Astrocyte (in vitro differentiated cells and primary cell): ENCODE measurements at regions not wholly inside any gene's neighbourhood (a gene's known extent, or its start where the extent isn't known, plus 50 kb on each side); places are given as distances from the start of the nearest gene placed in this dataset.

ENCODE experiments used
- DNase-seq: peaks from one replicate; pipeline ENCODE4 v3.0.0-alpha.2; 2010; ENCODE audit warnings: low read depth
- FAIRE-seq: peaks from 2 replicates; lab custom pipeline; 2011; peaks lifted over from hg19 to GRCh38; lab: Jason Lieb, UNC
- H2AFZ ChIP-seq: 2 replicates; pipeline ENCODE4 v1.6.0; 2012; ENCODE audit warnings: low read depth, low read length, inconsistent platforms
- H3K27ac ChIP-seq: 2 replicates; pipeline ENCODE4 v1.5.1; 2011; ENCODE audit warnings: low read depth, low read length, inconsistent platforms
- H3K27me3 ChIP-seq: 2 replicates; pipeline ENCODE4 v1.6.0; 2011; ENCODE audit warnings: low read length, inconsistent platforms; ENCODE audit not compliant: insufficient read depth
- H3K36me3 ChIP-seq: 2 replicates; pipeline ENCODE4 v1.5.1; 2011; ENCODE audit warnings: low read length, inconsistent platforms; ENCODE audit not compliant: insufficient read depth
- H3K4me1 ChIP-seq: 2 replicates; pipeline ENCODE4 v1.5.1; 2011; ENCODE audit warnings: low read length, inconsistent platforms; ENCODE audit not compliant: insufficient read depth
- H3K4me2 ChIP-seq: 2 replicates; pipeline ENCODE4 v1.6.0; 2012; ENCODE audit warnings: low read length, inconsistent platforms
- H3K4me3 ChIP-seq: 2 replicates; pipeline ENCODE4 v1.5.1; 2011; ENCODE audit warnings: low read depth, mild to moderate bottlenecking, low read length, inconsistent platforms; ENCODE audit not compliant: insufficient read depth
- H3K79me2 ChIP-seq: 2 replicates; pipeline ENCODE4 v1.6.0; 2012; ENCODE audit warnings: mild to moderate bottlenecking, low read length, inconsistent platforms; ENCODE audit not compliant: insufficient read depth
- H3K9ac ChIP-seq: 2 replicates; pipeline ENCODE4 v1.6.0; 2012; ENCODE audit warnings: mild to moderate bottlenecking, low read length, inconsistent platforms
- H3K9me3 ChIP-seq: 2 replicates; pipeline ENCODE4 v1.5.1; 2012; ENCODE audit warnings: low read depth, mild to moderate bottlenecking, low read length, inconsistent platforms; ENCODE audit not compliant: insufficient read depth
- H4K20me1 ChIP-seq: 2 replicates; pipeline ENCODE4 v1.6.0; 2012; ENCODE audit warnings: low read length, inconsistent platforms; ENCODE audit not compliant: insufficient read depth
- H3K27ac Mint-ChIP-seq: one replicate; pipeline ENCODE4 v1.8.0; 2021; ENCODE audit warnings: mild to moderate bottlenecking, mixed read lengths; ENCODE audit not compliant: unreplicated experiment
- H3K27me3 Mint-ChIP-seq: one replicate; pipeline ENCODE4 v1.8.0; 2021; ENCODE audit warnings: low read depth, mixed read lengths; ENCODE audit not compliant: unreplicated experiment
- H3K36me3 Mint-ChIP-seq: one replicate; pipeline ENCODE4 v1.8.0; 2021; ENCODE audit warnings: low read depth, mixed read lengths; ENCODE audit not compliant: unreplicated experiment
- H3K4me1 Mint-ChIP-seq: one replicate; pipeline ENCODE4 v1.8.0; 2021; ENCODE audit warnings: low read depth, mixed read lengths; ENCODE audit not compliant: unreplicated experiment
- H3K4me3 Mint-ChIP-seq: one replicate; pipeline ENCODE4 v1.8.0; 2021; ENCODE audit warnings: mild to moderate bottlenecking, moderate library complexity, mixed read lengths; ENCODE audit not compliant: unreplicated experiment
- H3K9me3 Mint-ChIP-seq: one replicate; pipeline ENCODE4 v1.8.0; 2021; ENCODE audit warnings: mild to moderate bottlenecking, mixed read lengths; ENCODE audit not compliant: unreplicated experiment
- CTCF ChIP-seq: IDR thresholded peaks from 2 replicates; pipeline ENCODE4 v1.5.1; 2011; ENCODE audit warnings: low read depth, mild to moderate bottlenecking, inconsistent platforms, low read length, moderate library complexity; ENCODE audit not compliant: insufficient read depth
- EZH2 ChIP-seq: IDR thresholded peaks from 2 replicates; pipeline ENCODE4 v1.6.1; 2012; ENCODE audit warnings: mild to moderate bottlenecking, low read length, inconsistent platforms; ENCODE audit not compliant: insufficient read depth

GRCh38 chr15:61299075-61299763 lies 70.1 kb upstream of the RORA start:
- H3K36me3 ChIP-seq, result no peaks in the 10 kb centered on the region
- no peaks in the 10 kb centered on the region for H4K20me1 ChIP-seq
- no peak for DNase-seq
- H3K4me1 Mint-ChIP-seq, result no peaks in the 10 kb centered on the region
- no peaks in the 10 kb centered on the region for H3K4me1 ChIP-seq
- H3K27me3 Mint-ChIP-seq, result no peaks in the 10 kb centered on the region
- no peak for FAIRE-seq
- H3K9ac ChIP-seq, result no peak overlapping the region
- no peaks in the 10 kb centered on the region for H3K27me3 ChIP-seq
- no peak overlapping the region for H3K4me2 ChIP-seq
- H3K9me3 Mint-ChIP-seq, result peaks cover 1% of the 10 kb centered on the region
- H3K36me3 Mint-ChIP-seq, result no peaks in the 10 kb centered on the region
- H3K4me3 ChIP-seq, result no peak overlapping the region
- TF ChIP-seq CTCF, result no peak
- TF ChIP-seq EZH2, result no peak
- no peaks in the 10 kb centered on the region for H3K79me2 ChIP-seq
- H3K27ac Mint-ChIP-seq, result no peak overlapping the region
- no peak overlapping the region for H3K4me3 Mint-ChIP-seq
- H3K9me3 ChIP-seq, result no peaks in the 10 kb centered on the region
- H2AFZ ChIP-seq, result no peak overlapping the region
- no peak overlapping the region for H3K27ac ChIP-seq

- no peak for FAIRE-seq
- no peaks in the 10 kb centered on the region for H3K4me1 ChIP-seq
- no peaks in the 10 kb centered on the region for H3K27me3 ChIP-seq
- DNase-seq, result no peak
- H3K79me2 ChIP-seq, result no peaks in the 10 kb centered on the region
- peaks cover 5% of the 10 kb centered on the region for H3K27me3 Mint-ChIP-seq
- no peaks in the 10 kb centered on the region for H3K9me3 ChIP-seq
- H3K36me3 ChIP-seq, result no peaks in the 10 kb centered on the region
- H3K4me2 ChIP-seq, result no peak overlapping the region
- no peak overlapping the region for H2AFZ ChIP-seq
- H3K27ac Mint-ChIP-seq, result no peak overlapping the region
- no peak overlapping the region for H3K4me3 ChIP-seq
- no peaks in the 10 kb centered on the region for H4K20me1 ChIP-seq
- H3K9ac ChIP-seq, result no peak overlapping the region
- H3K4me1 Mint-ChIP-seq, result no peaks in the 10 kb centered on the region
- peaks cover 2% of the 10 kb centered on the region for H3K36me3 Mint-ChIP-seq
- no peak overlapping the region for H3K27ac ChIP-seq
- H3K9me3 Mint-ChIP-seq, result no peaks in the 10 kb centered on the region
- TF ChIP-seq CTCF (no peak), EZH2 (no peak)
- H3K4me3 Mint-ChIP-seq, result no peak overlapping the region
Measured at GRCh38 chr15:61295239-61295638, 66.1 kb upstream of the RORA start.

- H3K36me3 ChIP-seq, result no peaks in the 10 kb centered on the region
- H4K20me1 ChIP-seq, result no peaks in the 10 kb centered on the region
- no peak overlapping the region for H3K27ac ChIP-seq
- H3K27ac Mint-ChIP-seq, result no peak overlapping the region
- H3K9me3 Mint-ChIP-seq, result peaks cover 3% of the 10 kb centered on the region
- H3K27me3 Mint-ChIP-seq, result no peaks in the 10 kb centered on the region
- H3K4me3 ChIP-seq, result no peak overlapping the region
- no peak overlapping the region for H3K9ac ChIP-seq
- H3K9me3 ChIP-seq, result peaks cover 2% of the 10 kb centered on the region
- H3K4me2 ChIP-seq, result no peak overlapping the region
- no peak overlapping the region for H3K4me3 Mint-ChIP-seq
- H3K4me1 Mint-ChIP-seq, result no peaks in the 10 kb centered on the region
- H3K36me3 Mint-ChIP-seq, result no peaks in the 10 kb centered on the region
- no peak for DNase-seq
- no peak for FAIRE-seq
- H2AFZ ChIP-seq, result no peak overlapping the region
- TF ChIP-seq EZH2, result no peak
- no peak for TF ChIP-seq CTCF
- no peaks in the 10 kb centered on the region for H3K4me1 ChIP-seq
- H3K79me2 ChIP-seq, result no peaks in the 10 kb centered on the region
- no peaks in the 10 kb centered on the region for H3K27me3 ChIP-seq
Measured at GRCh38 chr15:61282661-61283060, 53.6 kb upstream of the RORA start.
